ENCODE measurements at regions not wholly inside any gene's neighbourhood (a gene's known extent, or its start where the extent isn't known, plus 50 kb on each side); places are given as distances from the start of the nearest gene placed in this dataset.

- TF ChIP-seq CTCF (IDR thresholded peaks at IDR 0.05) (no peak), POLR2A (IDR thresholded peaks at IDR 0.05; ENCODE audit: low read depth) (no peak), EP300 (IDR thresholded peaks at IDR 0.05) (no peak), POLR2AphosphoS5 (IDR thresholded peaks at IDR 0.05) (no peak)
These were observed 78.0 kb upstream of the OXGR1 start for GRCh38 chr13:97072297-97072696.

All from esophagus muscularis mucosa (tissue), 4 donors.